GM23338 (cell line): ENCODE measurements at regions not wholly inside any gene's neighbourhood (a gene's known extent, or its start where the extent isn't known, plus 50 kb on each side); places are given as distances from the start of the nearest gene placed in this dataset.

Source experiments
- ATAC-seq: fragments of 200-7000 bp; cut with Tn5 transposase; 3 replicates; pipeline ENCODE4 v1.9.1; 2020
- DNase-seq: peaks from one replicate; pipeline ENCODE4 v3.0.0-alpha.2; 2015; ENCODE audit warnings: low spot score
- H2AFZ ChIP-seq: fragments of 200-600 bp; sonication (generic); 2 replicates; pipeline ENCODE4 v1.8.0; 2016; ENCODE audit warnings: antibody characterized with exemption, mild to moderate bottlenecking, moderate library complexity
- H3F3A ChIP-seq: fragments of 200-600 bp; sonication (generic); replicated peaks from 2 replicates; pipeline ENCODE4 v1.8.0; 2017; ENCODE audit warnings: antibody characterized with exemption, mixed run types, low read depth
- H3K27ac ChIP-seq: fragments of 200-600 bp; sonication (generic); 2 replicates; pipeline ENCODE4 v1.6.1; 2016; ENCODE audit warnings: low read depth
- H3K27me3 ChIP-seq: fragments of 200-600 bp; sonication (generic); 2 replicates; pipeline ENCODE4 v1.8.0; 2016; ENCODE audit warnings: mild to moderate bottlenecking, mixed run types, moderate library complexity; ENCODE audit not compliant: insufficient read depth
- H3K36me3 ChIP-seq: fragments of 200-600 bp; sonication (generic); 2 replicates; pipeline ENCODE4 v1.8.0; 2016; ENCODE audit warnings: mild to moderate bottlenecking; ENCODE audit not compliant: insufficient read depth
- H3K4me1 ChIP-seq: fragments of 200-600 bp; sonication (generic); 2 replicates; pipeline ENCODE4 v1.8.0; 2016; ENCODE audit warnings: mild to moderate bottlenecking, moderate library complexity; ENCODE audit not compliant: insufficient read depth
- H3K4me2 ChIP-seq: fragments of 200-600 bp; sonication (generic); 2 replicates; pipeline ENCODE4 v1.7.1; 2017; ENCODE audit warnings: mixed run types
- H3K4me3 ChIP-seq: fragments of 200-600 bp; sonication (generic); 2 replicates; pipeline ENCODE4 v1.6.1; 2016; ENCODE audit warnings: mixed run types
- H3K79me2 ChIP-seq: fragments of 200-600 bp; sonication (generic); replicated peaks from 2 replicates; pipeline ENCODE4 v1.8.0; 2017; ENCODE audit warnings: mild to moderate bottlenecking; ENCODE audit not compliant: insufficient read depth
- H3K9me2 ChIP-seq: fragments of 200-600 bp; sonication (generic); 2 replicates; pipeline ENCODE4 v1.8.0; 2017; ENCODE audit not compliant: insufficient read depth
- H4K20me1 ChIP-seq: fragments of 200-600 bp; sonication (generic); replicated peaks from 2 replicates; pipeline ENCODE4 v1.8.0; 2017; ENCODE audit warnings: mild to moderate bottlenecking; ENCODE audit not compliant: insufficient read depth
- H3K27ac Mint-ChIP-seq: 2 replicates; pipeline ENCODE4 v1.8.0; 2020; ENCODE audit warnings: inconsistent platforms, mild to moderate bottlenecking, moderate library complexity, mixed read lengths
- H3K27me3 Mint-ChIP-seq: 3 replicates; pipeline ENCODE4 v1.8.0; 2022; ENCODE audit warnings: low read depth, mild to moderate bottlenecking, moderate library complexity, mixed read lengths, inconsistent platforms; ENCODE audit not compliant: insufficient read depth, poor library complexity
- H3K36me3 Mint-ChIP-seq: 3 replicates; pipeline ENCODE4 v1.8.0; 2021; ENCODE audit warnings: low read depth, mild to moderate bottlenecking, inconsistent platforms, moderate library complexity, mixed read lengths
- H3K4me1 Mint-ChIP-seq: 3 replicates; pipeline ENCODE4 v1.8.0; 2020; ENCODE audit warnings: mild to moderate bottlenecking, inconsistent platforms, mixed read lengths
- H3K4me3 Mint-ChIP-seq: 3 replicates; pipeline ENCODE4 v1.8.0; 2021; ENCODE audit warnings: moderate library complexity, mild to moderate bottlenecking, inconsistent platforms, mixed read lengths
- H3K9me3 Mint-ChIP-seq: 3 replicates; pipeline ENCODE4 v1.8.0; 2020; ENCODE audit warnings: moderate library complexity, mild to moderate bottlenecking, inconsistent platforms, mixed read lengths
- CREB1 ChIP-seq: fragments of 250-450 bp; sonication (Bioruptor Pico); IDR thresholded peaks from 2 replicates; pipeline ENCODE4 v1.5.0; 2020; ENCODE audit warnings: low read depth, mild to moderate bottlenecking, moderate library complexity
- CTCF ChIP-seq, 2 experiments: fragments of 200-600 bp in 1 of 2; sonication (generic) in 1 of 2; conservative IDR thresholded peaks; 2 replicates each; pipeline versions ENCODE4 v1.5.1 to v1.6.1; 2016 to 2017; ENCODE audit warnings: antibody characterized with exemption in 2 of 2, low read depth in 2 of 2, mild to moderate bottlenecking in 2 of 2, moderate library complexity in 1 of 2
- ETS1 ChIP-seq: IDR thresholded peaks from 2 replicates; pipeline ENCODE4 v1.6.1; 2016; ENCODE audit warnings: antibody characterized with exemption
- EZH2 ChIP-seq: fragments of 200-600 bp; sonication (generic); IDR thresholded peaks from one replicate; pipeline ENCODE4 v1.8.0; 2017; ENCODE audit warnings: antibody characterized with exemption, mild to moderate bottlenecking, low read depth; ENCODE audit not compliant: unreplicated experiment
- EZH2phosphoT487 ChIP-seq: fragments of 200-600 bp; sonication (generic); IDR thresholded peaks from one replicate; pipeline ENCODE4 v1.8.1; 2018; ENCODE audit warnings: antibody characterized with exemption; ENCODE audit not compliant: unreplicated experiment
- JUNB ChIP-seq: IDR thresholded peaks from one replicate; pipeline ENCODE4 v1.6.1; 2016; ENCODE audit warnings: antibody characterized with exemption; ENCODE audit not compliant: unreplicated experiment
- NANOG ChIP-seq: IDR thresholded peaks from 2 replicates; pipeline ENCODE4 v1.6.1; 2016; ENCODE audit warnings: antibody characterized with exemption, borderline replicate concordance
- POLR2AphosphoS5 ChIP-seq: IDR thresholded peaks from 2 replicates; pipeline ENCODE4 v1.6.1; 2016; ENCODE audit warnings: antibody characterized with exemption, low read depth
- REST ChIP-seq: IDR thresholded peaks from one replicate; pipeline ENCODE4 v1.6.1; 2018; ENCODE audit warnings: antibody characterized with exemption; ENCODE audit not compliant: unreplicated experiment
- STAT1 ChIP-seq: IDR thresholded peaks from one replicate; pipeline ENCODE4 v1.6.1; 2016; ENCODE audit warnings: antibody characterized with exemption; ENCODE audit not compliant: unreplicated experiment
- ZNF114 ChIP-seq: fragments of 250-450 bp; sonication (Bioruptor Pico); IDR thresholded peaks from 2 replicates; pipeline ENCODE4 v1.5.0; 2020; ENCODE audit warnings: mild to moderate bottlenecking, moderate library complexity
- ZNF331 ChIP-seq: fragments of 250-450 bp; sonication (Bioruptor Pico); IDR thresholded peaks from 2 replicates; pipeline ENCODE4 v1.5.0; 2020; ENCODE audit warnings: low read depth, mild to moderate bottlenecking, moderate library complexity
- ZNF462 ChIP-seq: fragments of 250-450 bp; sonication (Bioruptor Pico); IDR thresholded peaks from 2 replicates; pipeline ENCODE4 v1.5.0; 2020; ENCODE audit warnings: mild to moderate bottlenecking, moderate library complexity

GRCh38 chr20:22390543-22390903 is 193.8 kb downstream of the FOXA2 start:
- peaks cover 6% of the 10 kb centered on the region for H3K4me1 ChIP-seq
- H3K27me3 Mint-ChIP-seq = peaks cover 4% of the 10 kb centered on the region
- no peaks in the 10 kb centered on the region for H4K20me1 ChIP-seq
- H2AFZ ChIP-seq = no peak overlapping the region
- no peak overlapping the region for H3K4me3 Mint-ChIP-seq
- H3K79me2 ChIP-seq = no peaks in the 10 kb centered on the region
- no peak for TF ChIP-seq ETS1
- no peak for TF ChIP-seq CREB1
- no peak for TF ChIP-seq EZH2phosphoT487
- no peak for TF ChIP-seq ZNF331 (CRISPR knock-in tag)
- no peak for TF ChIP-seq POLR2AphosphoS5
- TF ChIP-seq REST = no peak
- TF ChIP-seq STAT1 = no peak
- TF ChIP-seq CTCF (conservative IDR thresholded peaks at IDR 0.05; ENCODE audit: low read depth in 2 of 2) = no peak
- no peak for TF ChIP-seq NANOG
- no peak for TF ChIP-seq JUNB
- no peak for TF ChIP-seq ZNF114 (CRISPR knock-in tag)
- no peak for TF ChIP-seq EZH2
- TF ChIP-seq ZNF462 (CRISPR knock-in tag) = no peak
- DNase-seq (no peak), ATAC-seq (no peak)
- no peak overlapping the region for H3K4me3 ChIP-seq
- no peak overlapping the region for H3K27ac ChIP-seq
- H3K36me3 Mint-ChIP-seq = no peaks in the 10 kb centered on the region
- no peaks in the 10 kb centered on the region; the same call in 1 of the 2 replicates for H3K9me2 ChIP-seq
- peaks cover 40% of the 10 kb centered on the region for H3K4me1 Mint-ChIP-seq
- no peaks in the 10 kb centered on the region for H3K9me3 Mint-ChIP-seq
- H3K27ac Mint-ChIP-seq = 0 out of 2 replicates have a peak overlapping the region, but pooled peaks have one; percentile 12
- H3K36me3 ChIP-seq = no peaks in the 10 kb centered on the region
- H3K27me3 ChIP-seq = no peaks in the 10 kb centered on the region
- H3F3A ChIP-seq = no peaks in the 10 kb centered on the region
- no peak overlapping the region for H3K4me2 ChIP-seq
